Liver (tissue), 3 donors: ENCODE measurements at regions not wholly inside any gene's neighbourhood (a gene's known extent, or its start where the extent isn't known, plus 50 kb on each side); places are given as distances from the start of the nearest gene placed in this dataset.

ENCODE experiments used
- FOXA1 ChIP-seq: IDR thresholded peaks from 2 replicates; pipeline ENCODE4 v1.6.1; 2016; ENCODE audit warnings: antibody characterized with exemption
- GABPA ChIP-seq, 2 donors: IDR thresholded peaks in 1 of 2; conservative IDR thresholded peaks in 1 of 2; 2 replicates each; pipeline ENCODE4 v1.6.1; 2016; ENCODE audit warnings: antibody characterized with exemption in 2 of 2, mild to moderate bottlenecking in 1 of 2, moderate library complexity in 1 of 2
- HNF4G ChIP-seq: IDR thresholded peaks from 2 replicates; pipeline ENCODE4 v1.6.1; 2016; ENCODE audit warnings: antibody characterized with exemption
- JUND ChIP-seq, 2 donors: IDR thresholded peaks; 2 replicates each; pipeline ENCODE4 v1.6.1; 2016; ENCODE audit warnings: antibody characterized with exemption in 2 of 2
- NR2F2 ChIP-seq: IDR thresholded peaks from 2 replicates; pipeline ENCODE4 v1.6.1; 2016; ENCODE audit warnings: antibody characterized with exemption
- RAD21 ChIP-seq, 2 donors: IDR thresholded peaks; 2 replicates each; pipeline ENCODE4 v1.6.1; 2016; ENCODE audit warnings: antibody characterized with exemption in 2 of 2, mild to moderate bottlenecking in 2 of 2
- RXRA ChIP-seq, 2 donors: IDR thresholded peaks; 2 replicates each; pipeline ENCODE4 v1.6.1; 2017 to 2018; ENCODE audit warnings: antibody characterized with exemption in 2 of 2, mild to moderate bottlenecking in 1 of 2
- SP1 ChIP-seq: IDR thresholded peaks from 2 replicates; pipeline ENCODE4 v1.6.1; 2018; ENCODE audit warnings: antibody characterized with exemption, mild to moderate bottlenecking
- TAF1 ChIP-seq: conservative IDR thresholded peaks from 2 replicates; pipeline ENCODE4 v1.6.1; 2016; ENCODE audit warnings: antibody characterized with exemption, mild to moderate bottlenecking
- YY1 ChIP-seq: IDR thresholded peaks from 2 replicates; pipeline ENCODE4 v1.6.1; 2016; ENCODE audit warnings: antibody characterized with exemption, mild to moderate bottlenecking
- TF ChIP-seq, protein P1 (sequence below): IDR thresholded peaks from 2 replicates; pipeline ENCODE4 v1.6.1; 2016; ENCODE audit warnings: antibody characterized with exemption, mild to moderate bottlenecking
- TF ChIP-seq, protein P2 (sequence below): fragments of 150-350 bp; IDR thresholded peaks from 2 replicates; pipeline ENCODE4 v1.5.1; 2017; ENCODE audit warnings: improper control_type of control experiment, low read depth, low read length; ENCODE audit not compliant: missing input control
- TF ChIP-seq, protein P3 (sequence below): IDR thresholded peaks from 2 replicates; pipeline ENCODE4 v1.6.1; 2016; ENCODE audit warnings: antibody characterized with exemption
- TF ChIP-seq, protein P4 (sequence below): IDR thresholded peaks from 2 replicates; pipeline ENCODE4 v1.6.1; 2016; ENCODE audit warnings: antibody characterized with exemption
- donor health status: healthy.
- donor health status: healthy.

DNA sequence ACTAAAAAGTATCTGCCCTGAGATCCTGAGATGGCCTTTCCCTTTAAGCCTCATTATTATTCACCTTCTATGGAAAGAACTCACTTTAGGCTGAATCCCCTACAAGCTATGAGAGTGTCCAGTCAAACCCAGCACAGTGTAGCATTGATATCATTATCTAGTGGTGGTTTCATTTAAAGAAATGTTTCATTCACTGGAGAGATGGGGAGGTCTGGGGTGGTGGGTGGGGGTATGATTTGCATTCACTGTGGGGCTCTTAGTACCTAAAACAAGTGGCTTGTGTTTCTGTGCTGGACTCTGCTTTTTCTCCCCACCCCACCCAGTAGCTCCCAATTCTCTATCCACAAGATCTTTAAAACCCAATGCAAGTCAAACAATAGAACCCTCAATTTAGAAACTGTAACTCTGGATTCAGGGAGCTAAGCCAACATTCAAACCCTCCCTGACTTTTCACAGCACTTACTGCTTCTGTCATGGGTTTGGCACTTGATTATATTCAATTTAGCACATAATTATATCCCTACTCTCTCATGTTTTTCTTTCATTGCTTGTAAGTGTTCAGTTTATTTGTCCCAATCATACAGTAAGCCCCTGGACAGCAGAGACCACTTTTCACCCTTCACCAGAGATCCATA, 310.5 kb upstream of the THBS1 start:
- TF ChIP-seq NR2F2 (no peak), GABPA (IDR thresholded peaks at IDR 0.05 in 1 of 2, conservative IDR thresholded peaks at IDR 0.05 in 1 of 2) (no peak), SP1 (no peak), TAF1 (no peak), FOXA1 (no peak), RXRA (IDR thresholded peaks at IDR 0.05) (no peak), JUND (IDR thresholded peaks at IDR 0.05) (no peak), HNF4G (no peak), YY1 (no peak), RAD21 (IDR thresholded peaks at IDR 0.05) (no peak)
- TF ChIP-seq, protein P1, sequence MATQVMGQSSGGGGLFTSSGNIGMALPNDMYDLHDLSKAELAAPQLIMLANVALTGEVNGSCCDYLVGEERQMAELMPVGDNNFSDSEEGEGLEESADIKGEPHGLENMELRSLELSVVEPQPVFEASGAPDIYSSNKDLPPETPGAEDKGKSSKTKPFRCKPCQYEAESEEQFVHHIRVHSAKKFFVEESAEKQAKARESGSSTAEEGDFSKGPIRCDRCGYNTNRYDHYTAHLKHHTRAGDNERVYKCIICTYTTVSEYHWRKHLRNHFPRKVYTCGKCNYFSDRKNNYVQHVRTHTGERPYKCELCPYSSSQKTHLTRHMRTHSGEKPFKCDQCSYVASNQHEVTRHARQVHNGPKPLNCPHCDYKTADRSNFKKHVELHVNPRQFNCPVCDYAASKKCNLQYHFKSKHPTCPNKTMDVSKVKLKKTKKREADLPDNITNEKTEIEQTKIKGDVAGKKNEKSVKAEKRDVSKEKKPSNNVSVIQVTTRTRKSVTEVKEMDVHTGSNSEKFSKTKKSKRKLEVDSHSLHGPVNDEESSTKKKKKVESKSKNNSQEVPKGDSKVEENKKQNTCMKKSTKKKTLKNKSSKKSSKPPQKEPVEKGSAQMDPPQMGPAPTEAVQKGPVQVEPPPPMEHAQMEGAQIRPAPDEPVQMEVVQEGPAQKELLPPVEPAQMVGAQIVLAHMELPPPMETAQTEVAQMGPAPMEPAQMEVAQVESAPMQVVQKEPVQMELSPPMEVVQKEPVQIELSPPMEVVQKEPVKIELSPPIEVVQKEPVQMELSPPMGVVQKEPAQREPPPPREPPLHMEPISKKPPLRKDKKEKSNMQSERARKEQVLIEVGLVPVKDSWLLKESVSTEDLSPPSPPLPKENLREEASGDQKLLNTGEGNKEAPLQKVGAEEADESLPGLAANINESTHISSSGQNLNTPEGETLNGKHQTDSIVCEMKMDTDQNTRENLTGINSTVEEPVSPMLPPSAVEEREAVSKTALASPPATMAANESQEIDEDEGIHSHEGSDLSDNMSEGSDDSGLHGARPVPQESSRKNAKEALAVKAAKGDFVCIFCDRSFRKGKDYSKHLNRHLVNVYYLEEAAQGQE: no peak
- TF ChIP-seq, protein P2, sequence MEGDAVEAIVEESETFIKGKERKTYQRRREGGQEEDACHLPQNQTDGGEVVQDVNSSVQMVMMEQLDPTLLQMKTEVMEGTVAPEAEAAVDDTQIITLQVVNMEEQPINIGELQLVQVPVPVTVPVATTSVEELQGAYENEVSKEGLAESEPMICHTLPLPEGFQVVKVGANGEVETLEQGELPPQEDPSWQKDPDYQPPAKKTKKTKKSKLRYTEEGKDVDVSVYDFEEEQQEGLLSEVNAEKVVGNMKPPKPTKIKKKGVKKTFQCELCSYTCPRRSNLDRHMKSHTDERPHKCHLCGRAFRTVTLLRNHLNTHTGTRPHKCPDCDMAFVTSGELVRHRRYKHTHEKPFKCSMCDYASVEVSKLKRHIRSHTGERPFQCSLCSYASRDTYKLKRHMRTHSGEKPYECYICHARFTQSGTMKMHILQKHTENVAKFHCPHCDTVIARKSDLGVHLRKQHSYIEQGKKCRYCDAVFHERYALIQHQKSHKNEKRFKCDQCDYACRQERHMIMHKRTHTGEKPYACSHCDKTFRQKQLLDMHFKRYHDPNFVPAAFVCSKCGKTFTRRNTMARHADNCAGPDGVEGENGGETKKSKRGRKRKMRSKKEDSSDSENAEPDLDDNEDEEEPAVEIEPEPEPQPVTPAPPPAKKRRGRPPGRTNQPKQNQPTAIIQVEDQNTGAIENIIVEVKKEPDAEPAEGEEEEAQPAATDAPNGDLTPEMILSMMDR: no peak
- TF ChIP-seq, protein P3, sequence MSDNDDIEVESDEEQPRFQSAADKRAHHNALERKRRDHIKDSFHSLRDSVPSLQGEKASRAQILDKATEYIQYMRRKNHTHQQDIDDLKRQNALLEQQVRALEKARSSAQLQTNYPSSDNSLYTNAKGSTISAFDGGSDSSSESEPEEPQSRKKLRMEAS: no peak
- TF ChIP-seq, protein P4, sequence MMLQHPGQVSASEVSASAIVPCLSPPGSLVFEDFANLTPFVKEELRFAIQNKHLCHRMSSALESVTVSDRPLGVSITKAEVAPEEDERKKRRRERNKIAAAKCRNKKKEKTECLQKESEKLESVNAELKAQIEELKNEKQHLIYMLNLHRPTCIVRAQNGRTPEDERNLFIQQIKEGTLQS: no peak
